Neural progenitor cell (in vitro differentiated cells): ENCODE measurements at regions not wholly inside any gene's neighbourhood (a gene's known extent, or its start where the extent isn't known, plus 50 kb on each side); places are given as distances from the start of the nearest gene placed in this dataset.

Experiments
- CTCF ChIP-seq: fragments of 200-600 bp; sonication (generic); IDR thresholded peaks from 2 replicates; pipeline ENCODE4 v1.5.1; 2017; ENCODE audit warnings: antibody characterized with exemption, mild to moderate bottlenecking
- EZH2 ChIP-seq: fragments of 200-600 bp; sonication (generic); IDR thresholded peaks from 2 replicates; pipeline ENCODE4 v1.6.1; 2017; ENCODE audit warnings: antibody characterized with exemption, mild to moderate bottlenecking, moderate library complexity

DNA sequence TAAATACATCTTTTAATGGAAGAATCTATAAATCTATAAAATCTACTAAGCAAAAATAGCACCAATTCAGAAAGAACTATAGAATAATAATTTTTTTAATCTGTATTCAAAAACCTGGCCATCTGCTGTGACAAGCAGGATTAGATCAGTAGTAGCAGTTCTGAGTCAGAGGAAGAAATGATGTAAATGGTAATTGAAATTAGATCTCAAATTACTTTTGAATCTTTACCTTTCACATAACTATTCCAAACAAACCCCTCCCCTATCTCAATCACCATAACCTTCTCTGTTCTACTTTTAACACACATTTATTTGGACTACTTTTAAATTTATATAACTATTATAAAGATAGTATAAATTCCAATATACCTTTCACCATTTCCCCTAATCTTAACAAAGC lies 727.8 kb upstream of the FAM174A start:
- TF ChIP-seq CTCF = no peak
- no peak for TF ChIP-seq EZH2
